ENCODE measurements at regions not wholly inside any gene's neighbourhood (a gene's known extent, or its start where the extent isn't known, plus 50 kb on each side); places are given as distances from the start of the nearest gene placed in this dataset.
"Not testable (repeated sequence)": the region's sequence is repeated elsewhere in the genome, so short reads cannot be mapped to it uniquely, and the experiment has no call there.

- TF ChIP-seq TSHZ2 (CRISPR knock-in tag; IDR thresholded peaks at IDR 0.05): no peak
- TF ChIP-seq RARB (CRISPR knock-in tag; IDR thresholded peaks at IDR 0.05): no peak
- no peak for TF ChIP-seq ZFP30 (CRISPR knock-in tag; IDR thresholded peaks at IDR 0.05)
- no peak for TF ChIP-seq CREB5 (CRISPR knock-in tag; IDR thresholded peaks at IDR 0.05; ENCODE audit: low read depth)
- TF ChIP-seq ZNF70 (CRISPR knock-in tag; IDR thresholded peaks at IDR 0.05): no peak
- no peak for TF ChIP-seq TOX (CRISPR knock-in tag; IDR thresholded peaks at IDR 0.05; ENCODE audit: borderline replicate concordance)
These were observed 313.3 kb downstream of the ACTR3B start (continued) for GRCh38 chr7:153072806-153073205.

- not testable (repeated sequence) for ATAC-seq
These were observed 316.7 kb downstream of the ACTR3B start for GRCh38 chr7:153076289-153076688.

GRCh38 chr7:153081496-153081895 lies 321.9 kb downstream of the ACTR3B start:
- no peak for TF ChIP-seq GLIS3 (CRISPR knock-in tag; IDR thresholded peaks at IDR 0.05)
- TF ChIP-seq CREB5 (CRISPR knock-in tag; IDR thresholded peaks at IDR 0.05; ENCODE audit: low read depth): no peak
- TF ChIP-seq CSDC2 (CRISPR knock-in tag; IDR thresholded peaks at IDR 0.05): no peak
- TF ChIP-seq TCF4 (CRISPR knock-in tag; IDR thresholded peaks at IDR 0.05; ENCODE audit: borderline replicate concordance): no peak
- TF ChIP-seq OSR1 (CRISPR knock-in tag; IDR thresholded peaks at IDR 0.05): no peak
- TF ChIP-seq ARNTL (CRISPR knock-in tag; IDR thresholded peaks at IDR 0.05; ENCODE audit: borderline replicate concordance, low read depth): no peak
- TF ChIP-seq CSRNP3 (CRISPR knock-in tag; IDR thresholded peaks at IDR 0.05): no peak
- TF ChIP-seq SNAI2 (CRISPR knock-in tag; IDR thresholded peaks at IDR 0.05): no peak
- TF ChIP-seq ESRRG (CRISPR knock-in tag; IDR thresholded peaks at IDR 0.05): no peak
- TF ChIP-seq TSHZ2 (CRISPR knock-in tag; IDR thresholded peaks at IDR 0.05): no peak
- ATAC-seq: no peak

- TF ChIP-seq ZFP30 (CRISPR knock-in tag; IDR thresholded peaks at IDR 0.05): no peak
- TF ChIP-seq SNAI2 (CRISPR knock-in tag; IDR thresholded peaks at IDR 0.05): no peak
- no peak for TF ChIP-seq ZNF70 (CRISPR knock-in tag; IDR thresholded peaks at IDR 0.05)
- no peak for TF ChIP-seq PATZ1 (CRISPR knock-in tag; IDR thresholded peaks at IDR 0.05; ENCODE audit: borderline replicate concordance)
- no peak for TF ChIP-seq CREB5 (CRISPR knock-in tag; IDR thresholded peaks at IDR 0.05; ENCODE audit: low read depth)
- TF ChIP-seq CSDC2 (CRISPR knock-in tag; IDR thresholded peaks at IDR 0.05): no peak
- no peak for TF ChIP-seq ZFP3 (CRISPR knock-in tag; IDR thresholded peaks at IDR 0.05)
- no peak for TF ChIP-seq BACH2 (CRISPR knock-in tag; IDR thresholded peaks at IDR 0.05; ENCODE audit: borderline replicate concordance)
- TF ChIP-seq ZNF8 (CRISPR knock-in tag; IDR thresholded peaks at IDR 0.05): no peak
- TF ChIP-seq CSRNP3 (CRISPR knock-in tag; IDR thresholded peaks at IDR 0.05): no peak
- no peak for ATAC-seq
These were observed 324.7 kb downstream of the ACTR3B start for GRCh38 chr7:153084278-153084677.

All from SK-N-SH treated with all-trans-retinoic acid at 6 μM for 48 hours (cell line).